ENCODE measurements at regions not wholly inside any gene's neighbourhood (a gene's known extent, or its start where the extent isn't known, plus 50 kb on each side); places are given as distances from the start of the nearest gene placed in this dataset.
A peak's percentile ranks its signal among the peaks of the same experiment; 100 is the strongest.
"Not testable (repeated sequence)": the region's sequence is repeated elsewhere in the genome, so short reads cannot be mapped to it uniquely, and the experiment has no call there.

GRCh38 chrY:6315917-6316316 lies 69.9 kb downstream of the TSPY2 start:
- not testable (repeated sequence) for ATAC-seq

GRCh38 chrY:6316419-6316818 lies 70.4 kb downstream of the TSPY2 start:
- not testable (repeated sequence) for DNase-seq (ENCODE audit: low spot score); ATAC-seq

More at GRCh38 chrY:6315917-6316316, 69.9 kb downstream of the TSPY2 start:
- DNase-seq (ENCODE audit: low spot score) = not testable (repeated sequence)

GRCh38 chrY:6366433-6366832 lies 120.4 kb downstream of the TSPY2 start:
- DNase-seq (ENCODE audit: low spot score); ATAC-seq: not testable (repeated sequence)

GRCh38 chrY:6382390-6383165 lies 136.6 kb downstream of the TSPY2 start:
- DNase-seq (ENCODE audit: low spot score); ATAC-seq: not testable (repeated sequence)

GRCh38 chrY:6388658-6389057 lies 142.6 kb downstream of the TSPY2 start:
- ATAC-seq = peak; percentile 69
- not testable (repeated sequence) for DNase-seq (ENCODE audit: low spot score)

GRCh38 chrY:6389561-6389960 lies 143.5 kb downstream of the TSPY2 start:
- ATAC-seq; DNase-seq (ENCODE audit: low spot score): not testable (repeated sequence)

- ATAC-seq = peak; percentile 89
- DNase-seq (ENCODE audit: low spot score) = not testable (repeated sequence)
These were observed 146.2 kb downstream of the TSPY2 start for GRCh38 chrY:6392200-6392599.

GRCh38 chrY:6393242-6393641 lies 147.2 kb downstream of the TSPY2 start:
- ATAC-seq = peak; percentile 69
- not testable (repeated sequence) for DNase-seq (ENCODE audit: low spot score)

- not testable (repeated sequence) for ATAC-seq; DNase-seq (ENCODE audit: low spot score)
These were observed 149.0 kb downstream of the TSPY2 start for GRCh38 chrY:6395042-6395441.

- DNase-seq (ENCODE audit: low spot score) = not testable (repeated sequence)
- peak; percentile 89 for ATAC-seq
These were observed 155.8 kb downstream of the TSPY2 start for GRCh38 chrY:6401871-6402270.

GRCh38 chrY:6406827-6407226 lies 160.8 kb downstream of the TSPY2 start:
- not testable (repeated sequence) for DNase-seq (ENCODE audit: low spot score); ATAC-seq

GRCh38 chrY:6419171-6419570 lies 173.1 kb downstream of the TSPY2 start:
- ATAC-seq; DNase-seq (ENCODE audit: low spot score): not testable (repeated sequence)

GRCh38 chrY:6426701-6427100 lies 180.7 kb downstream of the TSPY2 start:
- peak; percentile 89 for ATAC-seq
- not testable (repeated sequence) for DNase-seq (ENCODE audit: low spot score)

GRCh38 chrY:6445529-6445928 lies 199.5 kb downstream of the TSPY2 start:
- not testable (repeated sequence) for DNase-seq (ENCODE audit: low spot score); ATAC-seq

- ATAC-seq; DNase-seq (ENCODE audit: low spot score): not testable (repeated sequence)
These were observed 201.4 kb downstream of the TSPY2 start for GRCh38 chrY:6447408-6447807.

GRCh38 chrY:6468358-6468757 lies 222.3 kb downstream of the TSPY2 start:
- not testable (repeated sequence) for DNase-seq (ENCODE audit: low spot score); ATAC-seq

- DNase-seq (ENCODE audit: low spot score) = not testable (repeated sequence)
These were observed 225.8 kb downstream of the TSPY2 start for GRCh38 chrY:6471848-6472247.

GRCh38 chrY:6495456-6495855 lies 249.4 kb downstream of the TSPY2 start:
- not testable (repeated sequence) for DNase-seq (ENCODE audit: low spot score)
- ATAC-seq = peak; percentile 74

More at GRCh38 chrY:6471848-6472247, 225.8 kb downstream of the TSPY2 start:
- ATAC-seq = peak; percentile 86

GRCh38 chrY:6508842-6509241 lies 262.8 kb downstream of the TSPY2 start:
- not testable (repeated sequence) for DNase-seq (ENCODE audit: low spot score)

GRCh38 chrY:6520047-6520446 lies 274.0 kb downstream of the TSPY2 start:
- ATAC-seq (peak; percentile 95), DNase-seq (ENCODE audit: low spot score) (peak; percentile 63)

More at GRCh38 chrY:6508842-6509241, 262.8 kb downstream of the TSPY2 start:
- ATAC-seq = peak; percentile 79

GRCh38 chrY:6544076-6544756 lies 298.2 kb downstream of the TSPY2 start:
- peak; percentile 91 for ATAC-seq
- DNase-seq (ENCODE audit: low spot score) = not testable (repeated sequence)

- DNase-seq (ENCODE audit: low spot score) = not testable (repeated sequence)
- peak; percentile 93 for ATAC-seq
These were observed 298.7 kb downstream of the TSPY2 start for GRCh38 chrY:6544757-6545083.

Measured in left lobe of liver (tissue), 2 donors.